Skeletal muscle tissue (tissue), 3 donors: ENCODE measurements at regions not wholly inside any gene's neighbourhood (a gene's known extent, or its start where the extent isn't known, plus 50 kb on each side); places are given as distances from the start of the nearest gene placed in this dataset.

ENCODE experiments used
- H3K27ac ChIP-seq: one replicate; pipeline ENCODE4 v1.7.0; 2013; ENCODE audit warnings: mild to moderate bottlenecking, low read depth, low read length, inconsistent platforms
- H3K27me3 ChIP-seq, 3 donors: one replicate each; pipeline ENCODE4 v1.7.0; 2013; ENCODE audit warnings: low read length in 3 of 3; ENCODE audit not compliant: control insufficient read depth in 3 of 3, insufficient read depth in 3 of 3
- H3K36me3 ChIP-seq, 3 donors: one replicate each; pipeline ENCODE4 v1.7.0; 2013; ENCODE audit warnings: low read length in 3 of 3; ENCODE audit not compliant: control insufficient read depth in 3 of 3, insufficient read depth in 3 of 3
- H3K4me1 ChIP-seq, 3 donors: one replicate each; pipeline ENCODE4 v1.7.0; 2013; ENCODE audit warnings: low read length in 3 of 3, mild to moderate bottlenecking in 3 of 3; ENCODE audit not compliant: control insufficient read depth in 3 of 3, insufficient read depth in 3 of 3
- H3K4me3 ChIP-seq, 3 donors: one replicate each; pipeline ENCODE4 v1.7.0; 2013; ENCODE audit warnings: low read length in 3 of 3
- H3K9ac ChIP-seq, 3 donors: one replicate each; pipeline ENCODE4 v1.7.0; 2013; ENCODE audit warnings: low read length in 3 of 3, mild to moderate bottlenecking in 3 of 3, moderate library complexity in 2 of 3, low read depth in 1 of 3
- H3K9me3 ChIP-seq, 3 donors: one replicate each; pipeline ENCODE4 v1.7.0; 2013; ENCODE audit warnings: low read length in 3 of 3; ENCODE audit not compliant: control insufficient read depth in 3 of 3
- donor health status: Osteomylitis.

- Histone ChIP-seq H3K9me3 (no peaks in the 10 kb centered on the region), H3K4me3 (no peak overlapping the region), H3K27ac (no peak overlapping the region), H3K27me3 (no peaks in the 10 kb centered on the region), H3K4me1 (peaks cover 2 to 14% (median 11%) of the 10 kb centered on the region in 3 donors), H3K9ac (no peak overlapping the region), H3K36me3 (no peaks in the 10 kb centered on the region)
Observed at GRCh38 chr3:22898558-22898957, 304.6 kb upstream of the UBE2E2 start.

GRCh38 chr3:22899441-22899840 lies 303.7 kb upstream of the UBE2E2 start:
- no peaks in the 10 kb centered on the region for H3K9me3 ChIP-seq
- H3K27ac ChIP-seq: no peak overlapping the region
- no peaks in the 10 kb centered on the region for H3K27me3 ChIP-seq
- H3K4me3 ChIP-seq: no peak overlapping the region
- no peaks in the 10 kb centered on the region for H3K36me3 ChIP-seq
- no peak overlapping the region for H3K9ac ChIP-seq
- H3K4me1 ChIP-seq: peaks cover 0 to 7% (median 3%) of the 10 kb centered on the region in 3 donors

GRCh38 chr3:22900296-22900695 lies 302.8 kb upstream of the UBE2E2 start:
- no peak overlapping the region for H3K9ac ChIP-seq
- H3K27ac ChIP-seq: no peak overlapping the region
- no peak overlapping the region for H3K4me3 ChIP-seq
- no peaks in the 10 kb centered on the region for H3K27me3 ChIP-seq
- H3K9me3 ChIP-seq: no peaks in the 10 kb centered on the region
- H3K36me3 ChIP-seq: no peaks in the 10 kb centered on the region
- peaks cover 0 to 7% (median 3%) of the 10 kb centered on the region in 3 donors for H3K4me1 ChIP-seq

- no peak overlapping the region for H3K9ac ChIP-seq
- H3K4me3 ChIP-seq: no peak overlapping the region
- no peaks in the 10 kb centered on the region for H3K9me3 ChIP-seq
- no peaks in the 10 kb centered on the region for H3K27me3 ChIP-seq
- peaks cover 0 to 7% (median 3%) of the 10 kb centered on the region in 3 donors for H3K4me1 ChIP-seq
- no peaks in the 10 kb centered on the region for H3K36me3 ChIP-seq
- H3K27ac ChIP-seq: no peak overlapping the region
Observed at GRCh38 chr3:22901684-22902083, 301.4 kb upstream of the UBE2E2 start.

GRCh38 chr3:22907161-22907780 lies 295.9 kb upstream of the UBE2E2 start:
- Histone ChIP-seq H3K27ac (no peak overlapping the region), H3K36me3 (no peaks in the 10 kb centered on the region), H3K9ac (no peak overlapping the region), H3K4me1 (no peaks in the 10 kb centered on the region), H3K27me3 (no peaks in the 10 kb centered on the region), H3K9me3 (no peaks in the 10 kb centered on the region), H3K4me3 (no peak overlapping the region)

- no peaks in the 10 kb centered on the region for H3K36me3 ChIP-seq
- no peak overlapping the region for H3K27ac ChIP-seq
- no peaks in the 10 kb centered on the region for H3K4me1 ChIP-seq
- H3K4me3 ChIP-seq: no peak overlapping the region
- no peak overlapping the region for H3K9ac ChIP-seq
- no peaks in the 10 kb centered on the region for H3K27me3 ChIP-seq
- H3K9me3 ChIP-seq: no peaks in the 10 kb centered on the region
Observed at GRCh38 chr3:22907796-22908195, 295.3 kb upstream of the UBE2E2 start.

GRCh38 chr3:22908989-22909507 lies 294.1 kb upstream of the UBE2E2 start:
- Histone ChIP-seq H3K27ac (no peak overlapping the region), H3K9ac (no peak overlapping the region)

GRCh38 chr3:22916933-22917332 lies 286.2 kb upstream of the UBE2E2 start:
- Histone ChIP-seq H3K4me1 (no peaks in the 10 kb centered on the region), H3K27ac (no peak overlapping the region), H3K9ac (no peak overlapping the region), H3K4me3 (no peak overlapping the region), H3K9me3 (no peaks in the 10 kb centered on the region), H3K27me3 (no peaks in the 10 kb centered on the region), H3K36me3 (no peaks in the 10 kb centered on the region)

More at GRCh38 chr3:22908989-22909507, 294.1 kb upstream of the UBE2E2 start:
- H3K4me3 ChIP-seq: no peak overlapping the region
- H3K4me1 ChIP-seq: no peaks in the 10 kb centered on the region
- H3K36me3 ChIP-seq: no peaks in the 10 kb centered on the region
- no peaks in the 10 kb centered on the region for H3K27me3 ChIP-seq
- no peaks in the 10 kb centered on the region for H3K9me3 ChIP-seq

GRCh38 chr3:22920006-22920405 lies 283.1 kb upstream of the UBE2E2 start:
- Histone ChIP-seq H3K4me3 (no peak overlapping the region), H3K36me3 (no peaks in the 10 kb centered on the region)

GRCh38 chr3:22922317-22922716 lies 280.8 kb upstream of the UBE2E2 start:
- Histone ChIP-seq H3K27me3 (no peaks in the 10 kb centered on the region), H3K4me3 (no peak overlapping the region), H3K9me3 (no peaks in the 10 kb centered on the region), H3K4me1 (no peaks in the 10 kb centered on the region), H3K36me3 (no peaks in the 10 kb centered on the region), H3K9ac (no peak overlapping the region), H3K27ac (no peak overlapping the region)

More at GRCh38 chr3:22920006-22920405, 283.1 kb upstream of the UBE2E2 start:
- Histone ChIP-seq H3K27me3 (no peaks in the 10 kb centered on the region), H3K9me3 (no peaks in the 10 kb centered on the region), H3K9ac (no peak overlapping the region), H3K27ac (no peak overlapping the region), H3K4me1 (no peaks in the 10 kb centered on the region)
